Gastrocnemius medialis (tissue), 4 donors: ENCODE measurements at regions not wholly inside any gene's neighbourhood (a gene's known extent, or its start where the extent isn't known, plus 50 kb on each side); places are given as distances from the start of the nearest gene placed in this dataset.

Experiments
- ATAC-seq, 2 donors: fragments of 150-250 bp; one replicate each; pipeline ENCODE4 v1.9.1; 2016
- DNase-seq, 2 donors: peaks; one replicate each; pipeline ENCODE4 v3.0.0-alpha.2; 2019
- H3K27ac ChIP-seq, 4 donors: fragments of 200-600 bp; sonication (generic); 1 replicate in 1 of 4; 2 replicates in 3 of 4; pipeline ENCODE4 v1.5.1; 2016 to 2018; ENCODE audit warnings: mild to moderate bottlenecking in 2 of 4, moderate library complexity in 1 of 4
- H3K27me3 ChIP-seq, 3 donors: fragments of 200-600 bp; sonication (generic) in 2 of 3; 1 replicate in 1 of 3; 2 replicates in 2 of 3; pipeline versions ENCODE4 v1.5.1 to v1.6.0; 2016 to 2019; ENCODE audit warnings: mild to moderate bottlenecking in 1 of 3, moderate library complexity in 1 of 3
- H3K36me3 ChIP-seq, 2 donors: fragments of 200-600 bp; sonication (generic) in 1 of 2; one replicate each; pipeline ENCODE4 v1.5.1; 2017 to 2018
- H3K4me1 ChIP-seq, 2 donors: fragments of 200-600 bp; sonication (generic) in 1 of 2; one replicate each; pipeline ENCODE4 v1.5.1; 2016 to 2017; ENCODE audit warnings: mild to moderate bottlenecking in 2 of 2
- H3K4me3 ChIP-seq, 4 donors: fragments of 200-600 bp; sonication (generic) in 3 of 4; 1 replicate in 1 of 4; 2 replicates in 3 of 4; pipeline ENCODE4 v1.5.1; 2016 to 2019; ENCODE audit warnings: mild to moderate bottlenecking in 2 of 4
- H3K9me3 ChIP-seq, 3 donors: fragments of 200-600 bp; sonication (generic) in 2 of 3; 1 replicate in 1 of 3; 2 replicates in 2 of 3; pipeline ENCODE4 v1.5.1; 2016 to 2019
- POLR2A ChIP-seq, 2 donors: fragments of 450-650 bp; IDR thresholded peaks; one replicate each; pipeline ENCODE4 v1.6.1; 2017; ENCODE audit warnings: antibody characterized with exemption in 2 of 2, mild to moderate bottlenecking in 2 of 2, moderate library complexity in 2 of 2
- in situ Hi-C, 4 donors: fragments of 200-750 bp; cut with MboI; loops; one replicate each; pipeline versions ENCODE4 v1.15.0 to v1.8.0; 2017; ENCODE audit warnings: low sequenced_read_pairs in 4 of 4
- intact Hi-C: fragments of 100-400 bp; cut with DNase I; formaldehyde crosslinking; loops from one replicate; pipeline ENCODE4 v1.15.1; 2023; ENCODE audit warnings: low total_unique reads
- TF ChIP-seq, protein P1 (sequence below), 5 experiments: fragments of 450-650 bp in 3 of 5; fragments of 200-600 bp in 2 of 5; sonication (generic) in 2 of 5; IDR thresholded peaks in 4 of 5; conservative IDR thresholded peaks in 1 of 5; 1 replicate in 4 of 5; 2 replicates in 1 of 5; pipeline ENCODE4 v1.5.1; 2016 to 2019; ENCODE audit warnings: antibody characterized with exemption in 5 of 5, mild to moderate bottlenecking in 3 of 5, moderate library complexity in 3 of 5

DNA sequence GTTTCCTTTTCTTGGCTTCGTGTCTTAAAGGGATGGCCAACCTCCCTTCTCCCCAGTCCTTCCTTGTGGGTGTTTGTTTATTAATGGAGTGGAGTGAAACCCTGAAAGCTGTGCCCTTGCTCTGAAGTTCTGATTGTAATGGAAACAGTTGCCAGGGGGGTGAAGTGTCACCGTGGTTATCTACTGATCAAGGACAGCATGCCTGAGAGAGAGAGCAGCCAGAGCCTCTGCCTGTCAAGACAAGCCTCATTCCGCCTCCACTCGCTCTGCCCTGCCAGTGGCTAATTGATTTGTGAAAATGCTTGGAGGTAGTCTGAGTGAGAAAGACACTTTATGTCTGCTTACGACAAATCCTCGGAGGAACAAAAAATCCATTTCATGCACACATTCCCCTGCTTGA lies 143.7 kb upstream of the SLC30A5 start:
- ATAC-seq = no peak
- intact Hi-C loops = loop anchor here (10.0 kb wide), 1 partner anchor 465 kb away; no protein-coding TSS in a partner anchor
- H3K9me3 ChIP-seq = no peaks in the 10 kb centered on the region
- DNase-seq = no peak
- peaks cover 17 to 24% of the 10 kb centered on the region in 2 donors for H3K4me1 ChIP-seq
- no peaks in the 10 kb centered on the region for H3K27me3 ChIP-seq
- no peak for TF ChIP-seq POLR2A (IDR thresholded peaks at IDR 0.05)
- TF ChIP-seq, protein P1, sequence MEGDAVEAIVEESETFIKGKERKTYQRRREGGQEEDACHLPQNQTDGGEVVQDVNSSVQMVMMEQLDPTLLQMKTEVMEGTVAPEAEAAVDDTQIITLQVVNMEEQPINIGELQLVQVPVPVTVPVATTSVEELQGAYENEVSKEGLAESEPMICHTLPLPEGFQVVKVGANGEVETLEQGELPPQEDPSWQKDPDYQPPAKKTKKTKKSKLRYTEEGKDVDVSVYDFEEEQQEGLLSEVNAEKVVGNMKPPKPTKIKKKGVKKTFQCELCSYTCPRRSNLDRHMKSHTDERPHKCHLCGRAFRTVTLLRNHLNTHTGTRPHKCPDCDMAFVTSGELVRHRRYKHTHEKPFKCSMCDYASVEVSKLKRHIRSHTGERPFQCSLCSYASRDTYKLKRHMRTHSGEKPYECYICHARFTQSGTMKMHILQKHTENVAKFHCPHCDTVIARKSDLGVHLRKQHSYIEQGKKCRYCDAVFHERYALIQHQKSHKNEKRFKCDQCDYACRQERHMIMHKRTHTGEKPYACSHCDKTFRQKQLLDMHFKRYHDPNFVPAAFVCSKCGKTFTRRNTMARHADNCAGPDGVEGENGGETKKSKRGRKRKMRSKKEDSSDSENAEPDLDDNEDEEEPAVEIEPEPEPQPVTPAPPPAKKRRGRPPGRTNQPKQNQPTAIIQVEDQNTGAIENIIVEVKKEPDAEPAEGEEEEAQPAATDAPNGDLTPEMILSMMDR (IDR thresholded peaks at IDR 0.05 in 4 of 5, conservative IDR thresholded peaks at IDR 0.05 in 1 of 5) = no peak
- H3K4me3 ChIP-seq = no peak overlapping the region
- in situ Hi-C loops = loop anchor here in 2 of 4 donors (10.0 to 25.0 kb wide), 2 partner anchors 663 to 665 kb away; no protein-coding TSS in a partner anchor
- H3K36me3 ChIP-seq = no peaks in the 10 kb centered on the region
- no peak overlapping the region for H3K27ac ChIP-seq

GRCh38 chr5:68950930-68951329 lies 142.9 kb upstream of the SLC30A5 start:
- in situ Hi-C loops = loop anchor here in 2 of 4 donors (10.0 to 25.0 kb wide), 2 partner anchors 664 to 666 kb away; no protein-coding TSS in a partner anchor
- no peak overlapping the region for H3K4me3 ChIP-seq
- peaks cover 17 to 24% of the 10 kb centered on the region in 2 donors for H3K4me1 ChIP-seq
- ATAC-seq (no peak), DNase-seq (no peak)
- TF ChIP-seq, protein P1 (IDR thresholded peaks at IDR 0.05 in 4 of 5, conservative IDR thresholded peaks at IDR 0.05 in 1 of 5) = no peak
- TF ChIP-seq POLR2A (IDR thresholded peaks at IDR 0.05) = no peak
- H3K27ac ChIP-seq = no peak overlapping the region
- H3K36me3 ChIP-seq = no peaks in the 10 kb centered on the region
- no peaks in the 10 kb centered on the region for H3K27me3 ChIP-seq
- H3K9me3 ChIP-seq = no peaks in the 10 kb centered on the region
- intact Hi-C loops = loop anchor here (10.0 kb wide), 1 partner anchor 466 kb away; no protein-coding TSS in a partner anchor

DNA sequence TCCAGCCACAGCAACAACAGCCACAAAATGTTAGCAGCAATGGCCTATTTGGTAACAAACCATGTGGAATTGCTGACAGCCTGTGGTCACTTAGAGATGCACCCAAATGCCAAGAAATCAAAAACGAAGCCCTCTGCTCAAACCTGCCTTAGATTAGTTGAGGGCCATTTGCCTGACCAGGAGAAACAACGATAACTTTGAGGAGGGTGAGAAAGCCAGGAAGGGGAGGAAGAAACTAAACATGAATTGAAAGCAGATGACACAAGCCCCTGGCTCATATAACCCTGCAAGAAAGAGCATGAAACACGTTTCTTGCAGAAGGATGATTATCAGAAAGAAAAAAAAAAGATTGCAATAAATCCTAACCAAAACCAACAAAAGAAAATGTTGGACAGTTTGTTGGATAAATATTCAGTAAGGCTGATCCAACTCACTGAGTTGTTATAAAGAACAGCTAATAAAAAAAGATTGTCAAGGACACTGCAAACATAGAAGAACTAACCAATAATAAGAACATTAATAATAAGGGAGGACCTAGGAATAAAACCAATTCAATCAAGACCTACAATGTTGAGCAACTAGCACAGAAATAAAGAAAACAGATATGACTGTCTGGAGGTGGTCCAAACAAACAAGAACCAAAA lies 140.5 kb upstream of the SLC30A5 start:
- H3K27ac ChIP-seq = peak overlapping the region in 1 of 4 donors; percentile 2
- H3K4me1 ChIP-seq = peaks cover 17 to 24% of the 10 kb centered on the region in 2 donors
- intact Hi-C loops (loop anchor here (10.0 kb wide), 1 partner anchor 469 kb away; no protein-coding TSS in a partner anchor), in situ Hi-C loops (loop anchor here in 2 of 4 donors (10.0 to 25.0 kb wide), 2 partner anchors 666 to 669 kb away; no protein-coding TSS in a partner anchor)
- ATAC-seq (no peak), DNase-seq (no peak)
- no peak for TF ChIP-seq POLR2A (IDR thresholded peaks at IDR 0.05)
- TF ChIP-seq, protein P1 (IDR thresholded peaks at IDR 0.05 in 4 of 5, conservative IDR thresholded peaks at IDR 0.05 in 1 of 5) = no peak
- no peaks in the 10 kb centered on the region for H3K9me3 ChIP-seq
- no peaks in the 10 kb centered on the region for H3K36me3 ChIP-seq
- H3K27me3 ChIP-seq = no peaks in the 10 kb centered on the region
- no peak overlapping the region for H3K4me3 ChIP-seq

- ATAC-seq (peak; percentile 77 to 80), DNase-seq (peak; percentile 16 to 20)
- TF ChIP-seq, protein P1 (IDR thresholded peaks at IDR 0.05 in 4 of 5, conservative IDR thresholded peaks at IDR 0.05 in 1 of 5) = no peak
- TF ChIP-seq POLR2A (IDR thresholded peaks at IDR 0.05) = no peak
- no peak overlapping the region for H3K4me3 ChIP-seq
- intact Hi-C loops (loop anchor here (10.0 kb wide), 1 partner anchor 469 kb away; no protein-coding TSS in a partner anchor), in situ Hi-C loops (loop anchor here in 2 of 4 donors (10.0 to 25.0 kb wide), 2 partner anchors 667 to 669 kb away; no protein-coding TSS in a partner anchor)
- H3K27me3 ChIP-seq = no peaks in the 10 kb centered on the region
- no peaks in the 10 kb centered on the region for H3K36me3 ChIP-seq
- no peak overlapping the region for H3K27ac ChIP-seq
- H3K4me1 ChIP-seq = peaks cover 17 to 24% of the 10 kb centered on the region in 2 donors
- H3K9me3 ChIP-seq = no peaks in the 10 kb centered on the region
Measured at GRCh38 chr5:68953875-68954617, 139.8 kb upstream of the SLC30A5 start.
